ENCODE measurements at regions not wholly inside any gene's neighbourhood (a gene's known extent, or its start where the extent isn't known, plus 50 kb on each side); places are given as distances from the start of the nearest gene placed in this dataset.

GRCh38 chr2:223176970-223177369 lies 125.0 kb downstream of the KCNE4 start:
- Histone ChIP-seq H3K4me2 (no peak overlapping the region), H2AFZ (ENCODE audit: low read depth) (no peak overlapping the region), H3K27me3 (ENCODE audit: insufficient read depth, low read depth) (no peaks in the 10 kb centered on the region), H3K4me1 (ENCODE audit: low read depth, poor library complexity, severe bottlenecking) (no peaks in the 10 kb centered on the region), H3K27ac (no peak overlapping the region), H3K4me3 (IDR thresholded peaks at IDR 0.05; ENCODE audit: insufficient read depth, low read depth, low read length) (no peak overlapping the region), H4K20me1 (ENCODE audit: insufficient read depth) (no peaks in the 10 kb centered on the region), H3K79me2 (ENCODE audit: insufficient read depth, low read depth) (no peaks in the 10 kb centered on the region), H3K9ac (no peak overlapping the region), H3K36me3 (ENCODE audit: insufficient read depth) (no peaks in the 10 kb centered on the region)
- no peak for TF ChIP-seq CTCF (conservative IDR thresholded peaks at IDR 0.05; ENCODE audit: low read depth, low read length)

- Histone ChIP-seq H2AFZ (ENCODE audit: low read depth) (no peak overlapping the region), H3K36me3 (ENCODE audit: insufficient read depth) (no peaks in the 10 kb centered on the region), H3K4me3 (IDR thresholded peaks at IDR 0.05; ENCODE audit: insufficient read depth, low read depth, low read length) (no peak overlapping the region), H3K27me3 (ENCODE audit: insufficient read depth, low read depth) (no peaks in the 10 kb centered on the region), H4K20me1 (ENCODE audit: insufficient read depth) (no peaks in the 10 kb centered on the region), H3K27ac (no peak overlapping the region), H3K79me2 (ENCODE audit: insufficient read depth, low read depth) (no peaks in the 10 kb centered on the region), H3K9ac (no peak overlapping the region), H3K4me2 (no peak overlapping the region), H3K4me1 (ENCODE audit: low read depth, poor library complexity, severe bottlenecking) (no peaks in the 10 kb centered on the region)
- no peak for TF ChIP-seq CTCF (conservative IDR thresholded peaks at IDR 0.05; ENCODE audit: low read depth, low read length)
Measured at GRCh38 chr2:223180463-223180862, 128.5 kb downstream of the KCNE4 start.

- H4K20me1 ChIP-seq (ENCODE audit: insufficient read depth) = no peaks in the 10 kb centered on the region
- H3K4me2 ChIP-seq = no peak overlapping the region
- H3K36me3 ChIP-seq (ENCODE audit: insufficient read depth) = no peaks in the 10 kb centered on the region
- H3K27ac ChIP-seq = no peak overlapping the region
- H3K27me3 ChIP-seq (ENCODE audit: insufficient read depth, low read depth) = no peaks in the 10 kb centered on the region
- H3K4me3 ChIP-seq (IDR thresholded peaks at IDR 0.05; ENCODE audit: insufficient read depth, low read depth, low read length) = no peak overlapping the region
- H3K79me2 ChIP-seq (ENCODE audit: insufficient read depth, low read depth) = no peaks in the 10 kb centered on the region
- TF ChIP-seq CTCF (conservative IDR thresholded peaks at IDR 0.05; ENCODE audit: low read depth, low read length) = no peak
- no peak overlapping the region for H3K9ac ChIP-seq
- no peak overlapping the region for H2AFZ ChIP-seq (ENCODE audit: low read depth)
- H3K4me1 ChIP-seq (ENCODE audit: low read depth, poor library complexity, severe bottlenecking) = no peaks in the 10 kb centered on the region
Measured at GRCh38 chr2:223181561-223181960, 129.6 kb downstream of the KCNE4 start.

- H3K27ac ChIP-seq = no peak overlapping the region
- no peak overlapping the region for H3K4me2 ChIP-seq
- no peaks in the 10 kb centered on the region for H3K27me3 ChIP-seq (ENCODE audit: insufficient read depth, low read depth)
- no peaks in the 10 kb centered on the region for H3K79me2 ChIP-seq (ENCODE audit: insufficient read depth, low read depth)
- no peaks in the 10 kb centered on the region for H3K36me3 ChIP-seq (ENCODE audit: insufficient read depth)
- H4K20me1 ChIP-seq (ENCODE audit: insufficient read depth) = no peaks in the 10 kb centered on the region
- H2AFZ ChIP-seq (ENCODE audit: low read depth) = no peak overlapping the region
- H3K4me3 ChIP-seq (IDR thresholded peaks at IDR 0.05; ENCODE audit: insufficient read depth, low read depth, low read length) = no peak overlapping the region
- no peak for TF ChIP-seq CTCF (conservative IDR thresholded peaks at IDR 0.05; ENCODE audit: low read depth, low read length)
- no peaks in the 10 kb centered on the region for H3K4me1 ChIP-seq (ENCODE audit: low read depth, poor library complexity, severe bottlenecking)
- no peak overlapping the region for H3K9ac ChIP-seq
Measured at GRCh38 chr2:223182356-223182755, 130.4 kb downstream of the KCNE4 start.

GRCh38 chr2:223185638-223186037 lies 133.6 kb downstream of the KCNE4 start:
- no peak overlapping the region for H3K27ac ChIP-seq
- no peaks in the 10 kb centered on the region for H3K36me3 ChIP-seq (ENCODE audit: insufficient read depth)
- no peak overlapping the region for H3K4me3 ChIP-seq (IDR thresholded peaks at IDR 0.05; ENCODE audit: insufficient read depth, low read depth, low read length)
- H3K9ac ChIP-seq = no peak overlapping the region
- H3K79me2 ChIP-seq (ENCODE audit: insufficient read depth, low read depth) = no peaks in the 10 kb centered on the region
- no peak overlapping the region for H2AFZ ChIP-seq (ENCODE audit: low read depth)
- no peaks in the 10 kb centered on the region for H3K4me1 ChIP-seq (ENCODE audit: low read depth, poor library complexity, severe bottlenecking)
- H3K4me2 ChIP-seq = no peak overlapping the region
- no peaks in the 10 kb centered on the region for H3K27me3 ChIP-seq (ENCODE audit: insufficient read depth, low read depth)
- TF ChIP-seq CTCF (conservative IDR thresholded peaks at IDR 0.05; ENCODE audit: low read depth, low read length) = no peak
- H4K20me1 ChIP-seq (ENCODE audit: insufficient read depth) = no peaks in the 10 kb centered on the region

All from KMS-11 (cell line).